ENCODE measurements at regions not wholly inside any gene's neighbourhood (a gene's known extent, or its start where the extent isn't known, plus 50 kb on each side); places are given as distances from the start of the nearest gene placed in this dataset.

DNA sequence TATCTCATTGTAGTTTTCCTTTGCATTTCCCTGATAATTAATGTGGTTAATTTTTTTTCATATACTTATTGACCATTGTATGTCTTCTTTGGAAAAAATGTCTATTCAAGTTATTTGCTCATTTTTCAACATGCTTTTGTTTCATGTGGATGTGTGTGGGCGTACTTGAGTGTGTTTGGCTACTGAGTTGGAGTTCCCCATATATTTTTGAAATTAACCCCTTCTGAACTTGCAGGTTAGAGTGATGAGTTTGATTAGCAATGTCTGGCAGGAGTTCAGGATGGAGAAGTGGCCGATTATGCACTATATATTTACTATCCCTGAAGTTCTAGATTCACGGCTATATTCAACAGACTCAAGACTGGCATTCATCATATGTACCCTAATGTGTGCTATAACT lies 250.4 kb upstream of the TTC14 start:
- Mint-ChIP-seq H3K36me3 (no peaks in the 10 kb centered on the region), H3K27me3 (peaks cover 4% of the 10 kb centered on the region), H3K27ac (no peak overlapping the region), H3K4me1 (no peaks in the 10 kb centered on the region), H3K9me3 (peaks cover 0 to 6% (median 0%) of the 10 kb centered on the region in 7 donors), H3K4me3 (no peak overlapping the region)
- Histone ChIP-seq H3K4me3 (ENCODE audit: low read depth, low read length) (no peak overlapping the region), H3K27ac (ENCODE audit: insufficient read depth, low read length, poor library complexity, severe bottlenecking) (no peak overlapping the region), H3K9me3 (ENCODE audit: control insufficient read depth in 2 of 2, low read length in 2 of 2) (no peaks in the 10 kb centered on the region), H3K4me1 (ENCODE audit: control insufficient read depth, insufficient read depth, low read length, poor library complexity, severe bottlenecking) (no peaks in the 10 kb centered on the region), H3K36me3 (ENCODE audit: control insufficient read depth, insufficient read depth, low read length) (no peaks in the 10 kb centered on the region), H3K27me3 (ENCODE audit: control insufficient read depth, insufficient read depth, low read length) (no peaks in the 10 kb centered on the region)
- ATAC-seq (ENCODE audit: low read depth in 2 of 2), result no peak
- DNase-seq, result no peak

DNA sequence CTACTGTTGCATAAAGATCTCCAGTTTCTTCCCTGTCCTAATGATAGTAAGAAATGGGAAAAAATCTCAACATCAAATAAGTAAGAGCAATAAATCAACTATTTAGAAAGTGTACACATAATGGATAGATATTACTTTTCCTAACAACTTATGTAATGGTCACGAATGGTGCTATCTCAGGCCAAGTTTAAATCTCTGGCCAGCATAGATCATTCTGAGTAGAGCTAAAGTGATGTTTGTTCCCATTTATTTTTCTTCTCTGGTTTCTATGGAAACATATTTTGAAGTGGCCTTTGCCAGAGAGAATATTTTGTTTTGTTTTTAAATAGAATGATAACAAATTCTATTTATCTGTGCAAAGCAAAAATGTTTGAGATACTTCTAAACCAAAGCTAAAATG lies 249.7 kb upstream of the TTC14 start:
- no peaks in the 10 kb centered on the region for H3K27me3 ChIP-seq (ENCODE audit: control insufficient read depth, insufficient read depth, low read length)
- H3K27me3 Mint-ChIP-seq, result peaks cover 4% of the 10 kb centered on the region
- ATAC-seq (ENCODE audit: low read depth in 2 of 2) (no peak), DNase-seq (no peak)
- H3K4me3 Mint-ChIP-seq, result no peak overlapping the region
- no peaks in the 10 kb centered on the region for H3K9me3 ChIP-seq (ENCODE audit: control insufficient read depth in 2 of 2, low read length in 2 of 2)
- no peak overlapping the region for H3K4me3 ChIP-seq (ENCODE audit: low read depth, low read length)
- H3K4me1 ChIP-seq (ENCODE audit: control insufficient read depth, insufficient read depth, low read length, poor library complexity, severe bottlenecking), result no peaks in the 10 kb centered on the region
- H3K4me1 Mint-ChIP-seq, result no peaks in the 10 kb centered on the region
- no peak overlapping the region for H3K27ac Mint-ChIP-seq
- peaks cover 0 to 6% (median 0%) of the 10 kb centered on the region in 7 donors for H3K9me3 Mint-ChIP-seq
- H3K27ac ChIP-seq (ENCODE audit: insufficient read depth, low read length, poor library complexity, severe bottlenecking), result no peak overlapping the region
- no peaks in the 10 kb centered on the region for H3K36me3 ChIP-seq (ENCODE audit: control insufficient read depth, insufficient read depth, low read length)
- H3K36me3 Mint-ChIP-seq, result no peaks in the 10 kb centered on the region

DNA sequence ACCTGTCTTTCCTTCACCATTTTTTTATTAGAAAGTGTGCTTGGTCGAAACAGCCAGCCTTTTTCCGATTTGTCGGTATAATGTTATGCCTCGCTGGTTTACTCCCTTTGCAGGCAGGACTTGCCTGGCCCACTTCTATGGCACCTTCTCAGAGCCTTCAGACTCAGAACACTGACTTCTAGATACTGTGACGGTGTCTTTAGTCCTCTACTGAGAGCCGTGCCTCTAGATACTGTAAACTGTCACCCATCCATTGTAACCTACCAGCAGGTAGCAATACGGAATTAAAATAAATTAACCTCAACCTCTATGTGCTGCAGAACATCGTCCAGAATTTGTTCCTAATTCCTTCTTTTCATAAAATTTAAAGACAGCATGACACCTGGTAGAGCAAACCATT lies 247.7 kb upstream of the TTC14 start:
- no peaks in the 10 kb centered on the region for H3K36me3 ChIP-seq (ENCODE audit: control insufficient read depth, insufficient read depth, low read length)
- peaks cover 0 to 15% (median 0%) of the 10 kb centered on the region in 7 donors for H3K9me3 Mint-ChIP-seq
- no peak overlapping the region for H3K27ac ChIP-seq (ENCODE audit: insufficient read depth, low read length, poor library complexity, severe bottlenecking)
- H3K27me3 ChIP-seq (ENCODE audit: control insufficient read depth, insufficient read depth, low read length), result no peaks in the 10 kb centered on the region
- H3K36me3 Mint-ChIP-seq, result no peaks in the 10 kb centered on the region
- no peak overlapping the region for H3K4me3 Mint-ChIP-seq
- H3K9me3 ChIP-seq (ENCODE audit: control insufficient read depth in 2 of 2, low read length in 2 of 2), result no peaks in the 10 kb centered on the region
- H3K27ac Mint-ChIP-seq, result no peak overlapping the region
- no peak overlapping the region for H3K4me3 ChIP-seq (ENCODE audit: low read depth, low read length)
- H3K4me1 Mint-ChIP-seq, result no peaks in the 10 kb centered on the region
- ATAC-seq (ENCODE audit: low read depth in 2 of 2), result no peak
- H3K4me1 ChIP-seq (ENCODE audit: control insufficient read depth, insufficient read depth, low read length, poor library complexity, severe bottlenecking), result no peaks in the 10 kb centered on the region
- DNase-seq, result no peak
- peaks cover 4% of the 10 kb centered on the region for H3K27me3 Mint-ChIP-seq

DNA sequence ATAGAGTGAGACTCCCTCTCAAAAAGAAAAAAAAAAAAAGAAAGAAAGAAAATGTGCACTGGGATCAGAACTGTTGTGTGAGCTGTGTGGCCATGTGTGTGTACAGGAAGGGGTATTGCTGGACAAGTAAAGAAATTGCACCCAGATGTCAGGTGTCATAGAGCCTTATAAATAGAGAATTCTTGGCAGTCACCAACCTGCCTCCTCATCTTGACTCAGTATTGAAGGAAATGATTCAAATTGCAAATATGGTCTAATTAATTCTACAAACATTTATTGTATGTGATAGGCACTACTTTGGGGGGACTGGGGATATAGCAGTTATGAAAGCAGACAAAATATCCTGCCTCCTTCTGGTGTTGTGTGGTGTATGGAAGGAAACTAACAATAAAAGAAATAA lies 243.8 kb upstream of the TTC14 start:
- no peak overlapping the region for H3K4me3 ChIP-seq (ENCODE audit: low read depth, low read length)
- DNase-seq, result no peak
- no peaks in the 10 kb centered on the region for H3K36me3 ChIP-seq (ENCODE audit: control insufficient read depth, insufficient read depth, low read length)
- no peaks in the 10 kb centered on the region for H3K9me3 ChIP-seq (ENCODE audit: control insufficient read depth in 2 of 2, low read length in 2 of 2)
- Mint-ChIP-seq H3K36me3 (no peaks in the 10 kb centered on the region), H3K4me1 (no peaks in the 10 kb centered on the region), H3K27ac (no peak overlapping the region), H3K9me3 (peaks cover 0 to 20% (median 3%) of the 10 kb centered on the region in 7 donors), H3K27me3 (no peaks in the 10 kb centered on the region), H3K4me3 (no peak overlapping the region)
- H3K27ac ChIP-seq (ENCODE audit: insufficient read depth, low read length, poor library complexity, severe bottlenecking), result no peak overlapping the region
- ATAC-seq (ENCODE audit: low read depth in 2 of 2), result no peak
- no peaks in the 10 kb centered on the region for H3K27me3 ChIP-seq (ENCODE audit: control insufficient read depth, insufficient read depth, low read length)
- H3K4me1 ChIP-seq (ENCODE audit: control insufficient read depth, insufficient read depth, low read length, poor library complexity, severe bottlenecking), result no peaks in the 10 kb centered on the region

DNA sequence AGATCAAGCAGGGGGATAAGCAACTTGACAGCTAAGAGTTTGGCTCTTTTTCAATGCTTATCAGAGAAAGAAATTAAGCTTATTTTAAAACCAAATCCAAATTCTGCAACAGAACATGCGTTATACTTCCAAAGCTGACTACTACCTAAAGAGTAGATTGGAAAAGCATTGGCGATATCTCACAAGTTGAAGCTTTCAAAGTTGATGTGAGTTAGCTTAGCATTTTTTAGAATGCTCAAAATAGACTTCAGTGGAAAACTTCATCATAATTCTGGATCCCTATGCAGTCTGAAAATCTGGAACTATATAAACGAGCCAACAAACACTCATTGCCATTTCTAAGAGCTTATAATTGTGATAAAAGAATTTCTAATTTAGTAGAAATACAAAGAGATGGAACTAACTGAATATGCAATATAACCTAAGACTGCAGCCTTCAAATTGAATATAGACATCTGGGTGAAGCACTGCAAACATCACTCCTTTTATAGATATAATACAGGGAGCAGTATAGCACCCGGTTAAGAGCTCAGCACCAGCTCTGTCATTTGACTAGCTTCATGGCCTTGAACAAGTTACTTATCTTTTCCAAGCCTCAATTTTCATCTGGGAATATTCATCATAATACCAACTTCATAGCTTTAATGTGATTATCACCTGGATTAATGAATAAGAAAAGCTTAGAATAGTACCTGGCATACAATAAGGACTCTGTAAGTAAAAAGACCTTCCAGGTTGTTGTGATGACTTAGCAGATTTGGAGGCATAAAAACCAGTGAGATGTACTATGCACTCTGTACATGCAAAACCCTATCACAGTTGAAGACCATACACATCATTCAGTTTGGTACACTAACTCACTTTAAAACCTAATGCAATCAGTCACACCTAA lies 242.7 kb upstream of the TTC14 start:
- Histone ChIP-seq H3K4me1 (ENCODE audit: control insufficient read depth, insufficient read depth, low read length, poor library complexity, severe bottlenecking) (no peaks in the 10 kb centered on the region), H3K4me3 (ENCODE audit: low read depth, low read length) (no peak overlapping the region), H3K9me3 (ENCODE audit: control insufficient read depth in 2 of 2, low read length in 2 of 2) (no peaks in the 10 kb centered on the region), H3K27ac (ENCODE audit: insufficient read depth, low read length, poor library complexity, severe bottlenecking) (no peak overlapping the region), H3K27me3 (ENCODE audit: control insufficient read depth, insufficient read depth, low read length) (no peaks in the 10 kb centered on the region), H3K36me3 (ENCODE audit: control insufficient read depth, insufficient read depth, low read length) (no peaks in the 10 kb centered on the region)
- Mint-ChIP-seq H3K27ac (no peak overlapping the region), H3K4me3 (no peak overlapping the region), H3K36me3 (no peaks in the 10 kb centered on the region), H3K4me1 (no peaks in the 10 kb centered on the region), H3K9me3 (peaks cover 0 to 18% (median 3%) of the 10 kb centered on the region in 7 donors), H3K27me3 (no peaks in the 10 kb centered on the region)
- no peak for DNase-seq
- no peak for ATAC-seq (ENCODE audit: low read depth in 2 of 2)

DNA sequence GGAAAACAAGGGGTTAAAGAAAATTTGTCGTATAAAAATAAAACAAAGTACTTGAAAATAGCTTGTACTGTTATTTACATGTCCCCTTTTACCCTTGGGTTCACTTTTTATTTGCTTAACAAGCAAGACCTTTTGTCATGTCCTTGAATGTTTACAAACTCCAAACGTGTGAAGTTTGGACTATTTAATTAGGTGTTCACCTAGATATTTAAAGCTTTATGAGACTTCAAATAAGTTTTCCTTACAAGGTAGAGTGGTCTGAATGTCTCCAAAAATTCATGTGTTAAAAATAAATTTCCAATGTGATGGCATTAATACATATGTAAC lies 242.0 kb upstream of the TTC14 start:
- no peak overlapping the region for H3K27ac Mint-ChIP-seq
- no peak overlapping the region for H3K4me3 ChIP-seq (ENCODE audit: low read depth, low read length)
- no peaks in the 10 kb centered on the region for H3K36me3 ChIP-seq (ENCODE audit: control insufficient read depth, insufficient read depth, low read length)
- no peaks in the 10 kb centered on the region for H3K36me3 Mint-ChIP-seq
- H3K9me3 Mint-ChIP-seq, result peaks cover 0 to 18% (median 3%) of the 10 kb centered on the region in 7 donors
- H3K9me3 ChIP-seq (ENCODE audit: control insufficient read depth in 2 of 2, low read length in 2 of 2), result no peaks in the 10 kb centered on the region
- ATAC-seq (ENCODE audit: low read depth in 2 of 2) (no peak), DNase-seq (no peak)
- H3K4me1 ChIP-seq (ENCODE audit: control insufficient read depth, insufficient read depth, low read length, poor library complexity, severe bottlenecking), result no peaks in the 10 kb centered on the region
- no peaks in the 10 kb centered on the region for H3K4me1 Mint-ChIP-seq
- no peak overlapping the region for H3K27ac ChIP-seq (ENCODE audit: insufficient read depth, low read length, poor library complexity, severe bottlenecking)
- no peaks in the 10 kb centered on the region for H3K27me3 ChIP-seq (ENCODE audit: control insufficient read depth, insufficient read depth, low read length)
- H3K4me3 Mint-ChIP-seq, result no peak overlapping the region
- no peaks in the 10 kb centered on the region for H3K27me3 Mint-ChIP-seq

DNA sequence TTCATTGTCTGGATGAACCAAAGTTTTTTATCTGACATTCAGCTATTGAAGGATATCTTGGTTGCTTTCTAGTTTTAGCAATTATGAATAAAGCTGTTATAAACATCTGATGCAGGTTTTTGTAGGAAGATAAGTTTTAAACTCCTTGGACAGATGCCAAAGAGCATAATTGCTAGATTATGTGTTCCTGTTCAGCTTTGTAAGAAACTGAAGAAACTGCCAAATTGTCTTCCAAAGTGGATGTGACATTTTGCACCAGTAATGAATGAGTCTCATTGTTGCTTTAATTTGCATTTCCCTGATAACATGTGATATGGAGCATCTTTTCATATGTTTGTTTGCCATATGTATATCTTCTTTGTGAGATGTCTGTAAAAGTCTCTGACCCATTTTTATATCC lies 239.9 kb upstream of the TTC14 start:
- no peaks in the 10 kb centered on the region for H3K36me3 Mint-ChIP-seq

DNA sequence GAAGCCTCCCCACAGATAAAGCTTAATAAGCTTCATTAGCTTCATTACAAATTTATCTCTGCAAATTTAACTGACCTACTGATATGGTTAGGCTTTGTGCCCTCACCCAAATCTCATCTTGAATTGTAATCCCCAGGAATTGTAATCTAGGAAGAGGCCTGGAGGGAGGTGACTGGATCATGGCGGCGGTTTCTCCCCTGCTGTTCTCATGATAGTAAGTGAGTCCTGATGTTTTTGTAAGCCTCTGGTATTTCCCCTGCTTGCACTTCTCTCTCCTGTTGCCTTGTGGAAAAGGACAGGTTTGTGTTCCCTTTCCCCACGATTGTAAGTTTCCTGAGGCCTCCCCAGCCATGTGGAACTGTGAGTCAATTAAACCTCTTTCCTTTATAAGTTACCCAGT lies 226.1 kb upstream of the TTC14 start:
- Histone ChIP-seq H3K36me3 (ENCODE audit: control insufficient read depth, insufficient read depth, low read length) (no peaks in the 10 kb centered on the region), H3K27ac (ENCODE audit: insufficient read depth, low read length, poor library complexity, severe bottlenecking) (no peak overlapping the region), H3K27me3 (ENCODE audit: control insufficient read depth, insufficient read depth, low read length) (no peaks in the 10 kb centered on the region), H3K4me3 (ENCODE audit: low read depth, low read length) (no peak overlapping the region), H3K9me3 (ENCODE audit: control insufficient read depth in 2 of 2, low read length in 2 of 2) (no peaks in the 10 kb centered on the region), H3K4me1 (ENCODE audit: control insufficient read depth, insufficient read depth, low read length, poor library complexity, severe bottlenecking) (no peaks in the 10 kb centered on the region)
- no peak for ATAC-seq (ENCODE audit: low read depth in 2 of 2)
- DNase-seq, result no peak
- Mint-ChIP-seq H3K27ac (no peak overlapping the region), H3K9me3 (peaks cover 0 to 14% (median 4%) of the 10 kb centered on the region in 7 donors), H3K4me1 (no peaks in the 10 kb centered on the region), H3K36me3 (no peaks in the 10 kb centered on the region), H3K4me3 (no peak overlapping the region), H3K27me3 (no peaks in the 10 kb centered on the region)

More for the DNA sequence above, 239.9 kb upstream of the TTC14 start:
- Histone ChIP-seq H3K9me3 (ENCODE audit: control insufficient read depth in 2 of 2, low read length in 2 of 2) (no peaks in the 10 kb centered on the region), H3K4me3 (ENCODE audit: low read depth, low read length) (no peak overlapping the region), H3K27ac (ENCODE audit: insufficient read depth, low read length, poor library complexity, severe bottlenecking) (no peak overlapping the region), H3K36me3 (ENCODE audit: control insufficient read depth, insufficient read depth, low read length) (no peaks in the 10 kb centered on the region), H3K27me3 (ENCODE audit: control insufficient read depth, insufficient read depth, low read length) (no peaks in the 10 kb centered on the region), H3K4me1 (ENCODE audit: control insufficient read depth, insufficient read depth, low read length, poor library complexity, severe bottlenecking) (no peaks in the 10 kb centered on the region)
- no peaks in the 10 kb centered on the region for H3K4me1 Mint-ChIP-seq
- no peak for DNase-seq
- peaks cover 0 to 14% (median 4%) of the 10 kb centered on the region in 7 donors for H3K9me3 Mint-ChIP-seq
- no peaks in the 10 kb centered on the region for H3K27me3 Mint-ChIP-seq
- no peak for ATAC-seq (ENCODE audit: low read depth in 2 of 2)
- no peak overlapping the region for H3K4me3 Mint-ChIP-seq
- no peak overlapping the region for H3K27ac Mint-ChIP-seq
